ENCODE measurements at regions not wholly inside any gene's neighbourhood (a gene's known extent, or its start where the extent isn't known, plus 50 kb on each side); places are given as distances from the start of the nearest gene placed in this dataset.
A peak's percentile ranks its signal among the peaks of the same experiment; 100 is the strongest.

DNA sequence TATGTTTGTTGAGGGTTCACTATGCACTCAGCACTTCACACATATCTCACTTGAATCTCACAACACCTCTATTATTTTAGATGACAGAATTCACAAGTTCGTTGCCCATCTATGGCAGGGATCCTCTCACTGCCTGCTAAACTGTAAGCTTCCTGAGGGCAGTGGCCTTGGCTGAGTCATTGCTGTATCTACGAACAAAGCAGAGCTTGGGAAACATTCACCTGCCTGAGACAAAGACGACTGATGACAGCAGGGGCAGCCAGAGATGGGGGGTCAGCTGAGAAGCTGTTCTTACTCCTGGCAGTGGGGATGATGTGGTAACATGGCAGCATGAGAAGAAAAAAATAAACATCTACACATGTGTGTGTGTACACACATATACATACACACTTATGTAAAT, 125.5 kb upstream of the NMNAT3 start (continued):
- TF ChIP-seq, protein P1, sequence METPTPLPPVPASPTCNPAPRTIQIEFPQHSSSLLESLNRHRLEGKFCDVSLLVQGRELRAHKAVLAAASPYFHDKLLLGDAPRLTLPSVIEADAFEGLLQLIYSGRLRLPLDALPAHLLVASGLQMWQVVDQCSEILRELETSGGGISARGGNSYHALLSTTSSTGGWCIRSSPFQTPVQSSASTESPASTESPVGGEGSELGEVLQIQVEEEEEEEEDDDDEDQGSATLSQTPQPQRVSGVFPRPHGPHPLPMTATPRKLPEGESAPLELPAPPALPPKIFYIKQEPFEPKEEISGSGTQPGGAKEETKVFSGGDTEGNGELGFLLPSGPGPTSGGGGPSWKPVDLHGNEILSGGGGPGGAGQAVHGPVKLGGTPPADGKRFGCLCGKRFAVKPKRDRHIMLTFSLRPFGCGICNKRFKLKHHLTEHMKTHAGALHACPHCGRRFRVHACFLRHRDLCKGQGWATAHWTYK (CRISPR knock-in tag; IDR thresholded peaks at IDR 0.05): no peak
- TF ChIP-seq HOXB6 (CRISPR knock-in tag; IDR thresholded peaks at IDR 0.05; ENCODE audit: borderline replicate concordance) (no peak), SMAD1 (IDR thresholded peaks at IDR 0.05; ENCODE audit: low read depth, low read length, partially characterized antibody) (no peak), ZNF436 (CRISPR knock-in tag; IDR thresholded peaks at IDR 0.05) (no peak), FOXO4 (CRISPR knock-in tag; IDR thresholded peaks at IDR 0.05) (no peak), ZFP30 (CRISPR knock-in tag; IDR thresholded peaks at IDR 0.05; ENCODE audit: borderline replicate concordance) (no peak)

DNA sequence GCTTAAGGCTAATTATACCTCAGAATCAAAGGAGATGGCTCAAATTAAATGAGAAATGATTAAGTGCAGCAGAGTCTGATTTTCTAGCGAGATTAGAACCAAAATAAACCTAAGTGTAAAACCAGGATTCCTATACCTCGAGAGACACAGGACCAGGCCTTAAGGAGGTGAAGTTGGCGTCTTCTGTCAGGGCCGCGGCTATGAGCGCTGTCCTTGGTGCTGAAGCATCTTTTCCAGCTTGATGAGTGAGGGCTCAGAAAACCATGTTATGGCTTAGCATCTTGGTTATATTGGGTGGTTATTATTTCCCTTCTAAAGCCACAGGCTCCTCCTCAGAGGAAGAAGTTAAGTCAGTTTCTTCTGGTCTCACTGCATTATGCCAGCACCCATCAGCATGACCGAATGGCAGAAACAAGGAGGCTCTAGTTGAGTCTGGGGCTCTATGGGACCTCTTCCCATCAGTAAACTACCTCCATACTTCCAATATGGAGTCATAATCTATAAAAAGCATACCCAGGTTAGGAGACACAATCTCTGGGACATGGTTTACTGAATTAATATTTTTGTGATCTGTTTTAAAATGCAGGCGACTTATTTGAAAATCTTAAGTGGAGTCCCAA, 120.1 kb upstream of the NMNAT3 start:
- no peaks in the 10 kb centered on the region for H4K20me1 ChIP-seq (replicated peaks; ENCODE audit: control insufficient read depth, insufficient read depth, low read length)
- no peaks in the 10 kb centered on the region for H3K27me3 ChIP-seq (ENCODE audit: control insufficient read depth in 2 of 2, insufficient read depth in 2 of 2, low read length in 2 of 2)
- no peak overlapping the region for H3K4me2 ChIP-seq (ENCODE audit: insufficient read depth, low read length)
- no peaks in the 10 kb centered on the region for H3K36me3 ChIP-seq (ENCODE audit: control insufficient read depth, insufficient read depth, low read length)
- no peaks in the 10 kb centered on the region for H3K4me1 ChIP-seq (replicated peaks in 1 of 2; ENCODE audit: control insufficient read depth in 2 of 2, insufficient read depth in 2 of 2, low read length in 2 of 2)
- WGBS (ENCODE audit: insufficient coverage, low coverage, missing lambda C conversion rate): 3% methylated on average over 8 of the region's 8 CpGs
- 0 out of 3 replicates have a peak, but pooled peaks have one; percentile 56 for ATAC-seq
- BruUV-seq (replicated peaks): no TSS peak
- no peaks in the 10 kb centered on the region for H3K9me1 ChIP-seq (ENCODE audit: control insufficient read depth, insufficient read depth, low read length)
- ChIA-PET CTCF (ENCODE audit: low intra/inter-chr PET ratio) (no interaction called here), POLR2A (no interaction called here)
- H2AFZ ChIP-seq (ENCODE audit: low read depth, low read length): no peak overlapping the region
- in situ Hi-C loops (cut with MboI): no loop called here
- no peak overlapping the region for H3K9ac ChIP-seq (ENCODE audit: insufficient read depth in 1 of 2, low read depth in 2 of 2, low read length in 2 of 2)
- H3K4me3 ChIP-seq: no peak overlapping the region
- H3K79me2 ChIP-seq (ENCODE audit: control insufficient read depth, insufficient read depth, low read length): no peaks in the 10 kb centered on the region
- peak; percentile 30 to 51 (median 38) for DNase-seq (ENCODE audit: extremely low read depth in 1 of 4, low spot score in 3 of 4)
- intact Hi-C loops (cut with micrococcal nuclease): no loop called here
- no peak overlapping the region for H3K27ac ChIP-seq (ENCODE audit: extremely low read depth, low read depth, low read length)
- FAIRE-seq: peak; percentile 64
- no peaks in the 10 kb centered on the region for H3K9me3 ChIP-seq (replicated peaks; ENCODE audit: control insufficient read depth, insufficient read depth, low read depth, low read length)
- TF ChIP-seq CHAMP1 (IDR thresholded peaks at IDR 0.05) (0 out of 2 replicates have a peak, but pooled peaks have one; percentile 33), HCFC1 (IDR thresholded peaks at IDR 0.05; ENCODE audit: low read depth, low read length) (peak; percentile 29; the same call in 1 of the 2 replicates), SNIP1 (IDR thresholded peaks at IDR 0.05; ENCODE audit: low read depth) (no peak), CXXC5 (CRISPR knock-in tag; IDR thresholded peaks at IDR 0.05) (peak; percentile 32; the same call in 1 of the 2 replicates), MIER1 (IDR thresholded peaks at IDR 0.05; ENCODE audit: low read depth) (peak; percentile 93), HMGN3 (IDR thresholded peaks at IDR 0.05; ENCODE audit: borderline replicate concordance, extremely low read depth, insufficient read length, low read depth, low read length) (no peak), MAZ (CRISPR knock-in tag; conservative IDR thresholded peaks at IDR 0.05 in 1 of 2, IDR thresholded peaks at IDR 0.05 in 1 of 2) (0 out of 4 replicates have a peak, but pooled peaks of 1 of the 2 experiments have one; percentile 27)
